Upper lobe of left lung (tissue), 6 donors: ENCODE measurements at regions not wholly inside any gene's neighbourhood (a gene's known extent, or its start where the extent isn't known, plus 50 kb on each side); places are given as distances from the start of the nearest gene placed in this dataset.

ENCODE experiments used
- ATAC-seq, 2 donors: fragments of 200-7000 bp; cut with Tn5 transposase; one replicate each; pipeline ENCODE4 v1.9.1; 2022; ENCODE audit warnings: mild to moderate bottlenecking in 2 of 2, moderate library complexity in 2 of 2; ENCODE audit not compliant: low FRiP score in 2 of 2
- DNase-seq, 2 donors: peaks; one replicate each; pipeline ENCODE4 v3.0.0-alpha.2; 2019 to 2020
- H3K27ac ChIP-seq, 4 donors: fragments of 200-600 bp; sonication (generic); one replicate each; pipeline ENCODE4 v1.5.1; 2016 to 2019
- H3K27me3 ChIP-seq, 4 donors: fragments of 200-600 bp; sonication (generic); one replicate each; pipeline ENCODE4 v1.5.1; 2017 to 2019
- H3K36me3 ChIP-seq, 4 donors: fragments of 200-600 bp; sonication (generic); one replicate each; pipeline ENCODE4 v1.5.1; 2016 to 2019
- H3K4me1 ChIP-seq, 4 donors: fragments of 200-600 bp; sonication (generic); one replicate each; pipeline ENCODE4 v1.5.1; 2018 to 2019
- H3K4me3 ChIP-seq, 4 donors: fragments of 200-600 bp; sonication (generic); one replicate each; pipeline ENCODE4 v1.5.1; 2017 to 2019; ENCODE audit warnings: mild to moderate bottlenecking in 2 of 4, moderate library complexity in 1 of 4
- H3K9me3 ChIP-seq, 4 donors: fragments of 200-600 bp; sonication (generic); one replicate each; pipeline ENCODE4 v1.5.1; 2018 to 2019
- EP300 ChIP-seq, 4 donors: sonication (generic); formaldehyde crosslinking; IDR thresholded peaks; one replicate each; pipeline ENCODE4 v1.5.1; 2017; ENCODE audit warnings: antibody characterized with exemption in 4 of 4, control low read depth in 2 of 4
- POLR2A ChIP-seq, 4 donors: fragments of 450-650 bp; IDR thresholded peaks; one replicate each; pipeline ENCODE4 v1.5.1; 2016 to 2017; ENCODE audit warnings: antibody characterized with exemption in 4 of 4, mild to moderate bottlenecking in 2 of 4
- POLR2AphosphoS5 ChIP-seq, 2 donors: sonication (generic); formaldehyde crosslinking; IDR thresholded peaks; one replicate each; pipeline ENCODE4 v1.5.1; 2017; ENCODE audit warnings: antibody characterized with exemption in 2 of 2
- WGBS, 2 donors: methylation state at CpG; one replicate each; pipeline ENCODE4 v1.1.5; 2017 to 2018; 5-methylcytosine and 5-hydroxymethylcytosine counted together
- TF ChIP-seq, protein P1 (sequence below), 6 experiments: fragments of 450-650 bp in 4 of 6; fragments of 200-600 bp in 2 of 6; sonication (generic) in 2 of 6; IDR thresholded peaks; one replicate each; pipeline ENCODE4 v1.5.1; 2016 to 2019; ENCODE audit warnings: antibody characterized with exemption in 6 of 6
- donor health status: DM: no; HTN: no; CAD: no; lungs with moderate emphysema.
- donor health status: DM: no; HTN: yes; CAD: no; lungs with severe emphysema.

DNA sequence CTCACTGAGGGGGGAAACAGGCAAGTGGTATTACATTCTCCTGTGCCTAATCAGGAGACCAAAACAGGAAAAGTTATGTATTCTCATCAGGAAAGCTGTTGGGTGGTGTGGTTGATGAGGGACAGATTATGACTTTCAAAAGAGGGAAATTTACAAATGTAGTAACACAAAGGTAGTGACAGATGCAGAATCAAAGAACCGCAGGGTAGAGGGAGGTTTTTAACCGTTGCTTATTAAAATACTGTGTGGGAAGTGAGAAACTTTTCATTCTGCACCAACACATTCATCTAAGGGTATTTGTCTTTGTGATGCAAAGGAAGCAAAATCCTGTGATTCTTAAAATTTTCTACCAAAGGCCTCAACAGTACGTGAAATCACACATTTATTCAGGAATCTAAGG lies 288.2 kb upstream of the MAN1A1 start:
- Histone ChIP-seq H3K9me3 (no peaks in the 10 kb centered on the region), H3K4me3 (no peak overlapping the region), H3K4me1 (no peaks in the 10 kb centered on the region), H3K36me3 (no peaks in the 10 kb centered on the region), H3K27me3 (no peaks in the 10 kb centered on the region), H3K27ac (no peak overlapping the region)
- no peak for DNase-seq
- no peak for TF ChIP-seq EP300 (IDR thresholded peaks at IDR 0.05)
- TF ChIP-seq POLR2AphosphoS5 (IDR thresholded peaks at IDR 0.05) = no peak
- no peak for TF ChIP-seq POLR2A (IDR thresholded peaks at IDR 0.05)
- TF ChIP-seq, protein P1, sequence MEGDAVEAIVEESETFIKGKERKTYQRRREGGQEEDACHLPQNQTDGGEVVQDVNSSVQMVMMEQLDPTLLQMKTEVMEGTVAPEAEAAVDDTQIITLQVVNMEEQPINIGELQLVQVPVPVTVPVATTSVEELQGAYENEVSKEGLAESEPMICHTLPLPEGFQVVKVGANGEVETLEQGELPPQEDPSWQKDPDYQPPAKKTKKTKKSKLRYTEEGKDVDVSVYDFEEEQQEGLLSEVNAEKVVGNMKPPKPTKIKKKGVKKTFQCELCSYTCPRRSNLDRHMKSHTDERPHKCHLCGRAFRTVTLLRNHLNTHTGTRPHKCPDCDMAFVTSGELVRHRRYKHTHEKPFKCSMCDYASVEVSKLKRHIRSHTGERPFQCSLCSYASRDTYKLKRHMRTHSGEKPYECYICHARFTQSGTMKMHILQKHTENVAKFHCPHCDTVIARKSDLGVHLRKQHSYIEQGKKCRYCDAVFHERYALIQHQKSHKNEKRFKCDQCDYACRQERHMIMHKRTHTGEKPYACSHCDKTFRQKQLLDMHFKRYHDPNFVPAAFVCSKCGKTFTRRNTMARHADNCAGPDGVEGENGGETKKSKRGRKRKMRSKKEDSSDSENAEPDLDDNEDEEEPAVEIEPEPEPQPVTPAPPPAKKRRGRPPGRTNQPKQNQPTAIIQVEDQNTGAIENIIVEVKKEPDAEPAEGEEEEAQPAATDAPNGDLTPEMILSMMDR (IDR thresholded peaks at IDR 0.05) = no peak
- no peak for ATAC-seq
- WGBS, 2 donors = 38 to 49% methylated on average over 3 of the region's 3 CpGs

DNA sequence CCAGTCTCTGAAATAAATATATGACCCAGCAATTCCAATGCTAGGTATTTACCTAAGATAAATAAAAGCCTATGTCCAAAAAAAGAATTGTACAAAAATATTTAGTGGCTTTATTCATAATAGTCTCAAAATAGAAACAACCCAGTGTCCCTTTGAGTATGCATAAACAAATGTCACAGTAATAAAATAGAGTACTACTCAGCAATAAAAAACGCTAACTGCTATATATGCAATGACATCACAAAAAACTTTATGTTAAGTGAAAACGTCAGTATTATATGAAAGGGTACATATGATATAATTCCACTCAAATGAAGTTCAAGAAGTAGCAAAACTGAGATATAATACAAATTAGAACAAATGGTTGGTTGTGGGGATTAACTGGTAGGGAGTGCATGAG lies 286.5 kb upstream of the MAN1A1 start:
- ATAC-seq = no peak

DNA sequence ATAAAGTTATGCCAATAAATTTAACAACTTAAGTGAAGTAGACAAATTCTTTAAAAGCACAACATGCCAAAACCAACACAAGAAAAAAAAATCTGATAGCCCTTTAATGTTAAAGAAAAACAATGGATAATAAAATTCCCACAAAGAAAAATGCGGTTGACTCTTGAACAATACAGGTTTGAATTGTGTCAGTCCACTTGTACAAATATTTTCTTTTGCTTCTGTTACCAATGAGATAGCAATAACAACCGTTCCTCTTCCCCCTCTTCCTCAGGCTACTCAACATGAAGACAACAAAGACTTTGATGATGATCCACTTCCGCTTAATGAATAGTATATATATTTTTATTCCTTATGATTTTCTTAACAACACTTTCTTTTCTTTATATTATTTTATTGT lies 283.9 kb upstream of the MAN1A1 start:
- no peaks in the 10 kb centered on the region for H3K9me3 ChIP-seq
- 67 to 87% methylated on average over 3 of the region's 3 CpGs for WGBS, 2 donors
- no peak for DNase-seq
- H3K4me3 ChIP-seq = no peak overlapping the region
- H3K36me3 ChIP-seq = no peaks in the 10 kb centered on the region
- TF ChIP-seq EP300 (IDR thresholded peaks at IDR 0.05) = no peak
- TF ChIP-seq, protein P1 (IDR thresholded peaks at IDR 0.05) = no peak
- TF ChIP-seq POLR2AphosphoS5 (IDR thresholded peaks at IDR 0.05) = no peak
- TF ChIP-seq POLR2A (IDR thresholded peaks at IDR 0.05) = no peak
- no peaks in the 10 kb centered on the region for H3K4me1 ChIP-seq
- ATAC-seq = no peak
- H3K27ac ChIP-seq = no peak overlapping the region
- no peaks in the 10 kb centered on the region for H3K27me3 ChIP-seq

More for the DNA sequence above, 286.5 kb upstream of the MAN1A1 start:
- Histone ChIP-seq H3K4me1 (no peaks in the 10 kb centered on the region), H3K9me3 (no peaks in the 10 kb centered on the region), H3K27me3 (no peaks in the 10 kb centered on the region), H3K4me3 (no peak overlapping the region), H3K27ac (no peak overlapping the region), H3K36me3 (no peaks in the 10 kb centered on the region)
- DNase-seq = no peak
- 77 to 84% methylated on average over 2 of the region's 2 CpGs for WGBS, 2 donors
- TF ChIP-seq POLR2A (IDR thresholded peaks at IDR 0.05) = no peak
- no peak for TF ChIP-seq POLR2AphosphoS5 (IDR thresholded peaks at IDR 0.05)
- TF ChIP-seq, protein P1 (IDR thresholded peaks at IDR 0.05) = no peak
- TF ChIP-seq EP300 (IDR thresholded peaks at IDR 0.05) = no peak

DNA sequence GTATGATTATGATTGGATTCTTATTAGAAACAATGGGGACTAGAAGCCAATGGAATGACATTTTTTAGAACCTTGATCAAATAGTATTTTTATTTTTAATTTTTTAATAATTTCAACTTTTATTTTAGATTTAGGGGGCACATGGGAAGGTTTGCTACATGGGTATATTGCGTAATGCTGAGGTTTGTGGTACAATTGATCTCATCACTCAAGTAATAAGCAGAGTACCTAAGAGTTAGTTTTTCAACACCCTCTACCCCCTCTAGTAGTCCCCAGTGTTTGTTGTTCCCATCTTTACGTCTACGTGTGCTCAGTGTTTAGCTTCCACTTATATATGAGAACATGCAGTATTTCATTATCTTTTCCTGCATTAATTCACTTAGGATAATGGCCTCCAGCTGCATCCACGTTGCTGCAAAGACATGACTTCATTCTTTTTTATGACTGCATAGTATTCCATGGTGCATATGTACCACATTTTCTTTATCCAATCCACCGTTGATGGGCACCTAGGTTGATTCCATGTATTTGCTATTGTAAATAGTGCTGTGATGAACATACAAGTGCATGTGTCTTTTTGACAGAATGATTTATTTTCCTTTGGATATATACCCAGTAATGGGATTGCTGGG lies 281.1 kb upstream of the MAN1A1 start:
- Histone ChIP-seq H3K4me1 (no peaks in the 10 kb centered on the region), H3K36me3 (no peaks in the 10 kb centered on the region), H3K9me3 (no peaks in the 10 kb centered on the region), H3K27ac (no peak overlapping the region), H3K27me3 (no peaks in the 10 kb centered on the region), H3K4me3 (no peak overlapping the region)
- 91 to 92% methylated on average over 5 of the region's 5 CpGs for WGBS, 2 donors
- no peak for DNase-seq
- ATAC-seq = no peak
- TF ChIP-seq EP300 (IDR thresholded peaks at IDR 0.05) = no peak
- no peak for TF ChIP-seq POLR2AphosphoS5 (IDR thresholded peaks at IDR 0.05)
- TF ChIP-seq POLR2A (IDR thresholded peaks at IDR 0.05) = no peak
- TF ChIP-seq, protein P1 (IDR thresholded peaks at IDR 0.05) = no peak
